ENCODE measurements at regions not wholly inside any gene's neighbourhood (a gene's known extent, or its start where the extent isn't known, plus 50 kb on each side); places are given as distances from the start of the nearest gene placed in this dataset.

DNA sequence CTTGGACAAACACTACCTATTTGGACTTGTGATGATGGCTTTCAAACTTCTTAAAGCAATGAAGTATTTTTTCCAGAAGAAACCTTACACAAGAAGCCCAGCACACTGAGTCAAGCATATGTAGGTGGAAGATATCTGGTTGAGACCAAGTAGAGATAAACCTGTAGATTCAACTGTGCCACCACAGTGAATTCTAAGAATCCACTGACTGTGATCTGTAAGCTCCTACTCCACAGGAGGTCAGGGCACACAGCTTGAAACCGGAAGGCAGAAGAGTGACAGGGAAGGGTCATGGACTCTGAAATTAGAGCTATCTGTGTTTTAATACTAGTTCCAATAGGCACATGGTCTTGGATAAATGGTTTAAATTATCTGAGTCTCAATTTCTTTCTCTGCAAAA is 404.5 kb downstream of the ETS1 start:
- no peaks in the 10 kb centered on the region for H3K9me3 ChIP-seq (ENCODE audit: control insufficient read depth in 1 of 2, low read length in 2 of 2)
- H3K27me3 ChIP-seq (ENCODE audit: low read depth, low read length): no peaks in the 10 kb centered on the region
- no peaks in the 10 kb centered on the region for H3K4me1 ChIP-seq (ENCODE audit: control insufficient read depth in 1 of 2, insufficient read depth in 2 of 2, low read length in 2 of 2)
- no peaks in the 10 kb centered on the region for H3K36me3 ChIP-seq (ENCODE audit: control insufficient read depth in 1 of 2, insufficient read depth in 2 of 2, low read length in 2 of 2)
- no peak overlapping the region for H3K27ac ChIP-seq (ENCODE audit: low read length)
- H3K4me3 ChIP-seq (ENCODE audit: low read depth in 1 of 2, low read length in 2 of 2): no peak overlapping the region

DNA sequence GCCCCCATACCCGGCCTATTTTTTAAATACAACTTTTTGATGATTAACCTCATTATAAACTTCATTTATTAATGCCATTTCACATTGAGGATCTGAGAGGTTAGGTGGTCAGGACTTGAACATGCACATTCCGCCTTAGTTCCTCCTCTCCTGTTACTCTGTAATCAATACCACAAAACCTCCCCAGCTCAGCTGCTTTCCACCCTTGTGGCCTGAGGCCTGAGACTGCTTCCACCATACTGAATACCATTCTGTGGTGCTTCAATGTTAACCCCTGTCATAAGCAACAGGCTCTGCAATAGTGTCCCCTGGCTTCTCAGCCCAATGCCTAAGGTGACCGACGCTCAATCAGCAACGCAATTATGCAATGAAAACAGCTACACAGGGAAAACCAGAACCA is 405.4 kb downstream of the ETS1 start:
- no peak overlapping the region for H3K4me3 ChIP-seq (ENCODE audit: low read depth in 1 of 2, low read length in 2 of 2)
- no peaks in the 10 kb centered on the region for H3K36me3 ChIP-seq (ENCODE audit: control insufficient read depth in 1 of 2, insufficient read depth in 2 of 2, low read length in 2 of 2)
- H3K27me3 ChIP-seq (ENCODE audit: low read depth, low read length): no peaks in the 10 kb centered on the region
- no peak overlapping the region for H3K27ac ChIP-seq (ENCODE audit: low read length)
- H3K9me3 ChIP-seq (ENCODE audit: control insufficient read depth in 1 of 2, low read length in 2 of 2): no peaks in the 10 kb centered on the region
- H3K4me1 ChIP-seq (ENCODE audit: control insufficient read depth in 1 of 2, insufficient read depth in 2 of 2, low read length in 2 of 2): no peaks in the 10 kb centered on the region

DNA sequence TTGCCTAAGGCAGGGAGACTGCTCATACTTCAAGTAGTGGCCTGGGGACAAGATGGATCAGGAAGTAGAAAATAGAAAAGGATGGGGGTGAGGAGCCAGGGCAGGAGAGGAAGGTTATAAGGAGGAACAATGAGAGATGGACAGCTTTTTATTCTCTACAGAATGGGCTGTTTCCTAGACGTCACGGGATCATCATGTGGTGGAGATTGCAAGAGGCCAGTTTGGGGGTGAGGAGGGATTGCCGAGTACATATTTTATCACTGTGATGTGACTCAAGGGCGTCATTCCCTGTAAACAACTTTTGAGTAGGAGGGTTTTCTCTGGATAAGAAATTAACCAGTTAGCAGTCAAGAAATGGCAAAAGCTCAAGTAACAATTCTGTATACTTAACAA is 406.3 kb downstream of the ETS1 start:
- Histone ChIP-seq H3K27ac (ENCODE audit: low read length) (no peak overlapping the region), H3K4me3 (ENCODE audit: low read depth in 1 of 2, low read length in 2 of 2) (no peak overlapping the region), H3K9me3 (ENCODE audit: control insufficient read depth in 1 of 2, low read length in 2 of 2) (no peaks in the 10 kb centered on the region), H3K4me1 (ENCODE audit: control insufficient read depth in 1 of 2, insufficient read depth in 2 of 2, low read length in 2 of 2) (no peaks in the 10 kb centered on the region), H3K27me3 (ENCODE audit: low read depth, low read length) (no peaks in the 10 kb centered on the region), H3K36me3 (ENCODE audit: control insufficient read depth in 1 of 2, insufficient read depth in 2 of 2, low read length in 2 of 2) (no peaks in the 10 kb centered on the region)

DNA sequence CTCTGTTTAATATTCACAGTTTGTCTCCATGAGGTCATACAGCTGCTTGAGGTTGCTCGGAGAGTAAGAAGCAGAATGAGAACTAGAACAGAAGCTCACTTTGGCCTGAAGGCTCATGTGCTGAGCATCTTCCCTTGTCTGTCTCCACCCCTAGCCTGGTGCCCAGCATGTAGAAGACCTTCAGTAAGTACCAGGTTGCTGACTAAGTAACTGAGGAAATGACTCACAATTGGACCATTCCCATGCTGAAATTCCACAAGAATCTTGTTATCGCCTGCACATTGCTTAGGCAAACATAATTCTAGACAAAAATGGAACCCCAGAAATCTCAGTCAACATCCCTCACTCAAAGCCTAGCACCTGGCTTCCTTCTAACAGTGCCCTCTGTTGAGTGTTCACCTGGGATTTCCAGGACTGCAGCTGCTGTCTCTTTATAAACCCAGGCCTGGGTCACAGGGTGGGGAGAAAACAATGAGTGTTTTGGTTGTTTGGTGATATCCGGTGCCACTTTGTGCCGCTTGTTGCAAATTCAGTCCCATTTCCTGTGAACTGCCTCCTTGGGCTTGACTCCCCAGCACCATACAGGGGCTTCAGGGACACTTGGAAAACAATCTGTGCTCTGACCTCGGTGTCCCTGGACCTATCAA is 406.8 kb downstream of the ETS1 start:
- H3K27ac ChIP-seq (ENCODE audit: low read length): no peak overlapping the region
- no peaks in the 10 kb centered on the region for H3K4me1 ChIP-seq (ENCODE audit: control insufficient read depth in 1 of 2, insufficient read depth in 2 of 2, low read length in 2 of 2)
- no peaks in the 10 kb centered on the region for H3K36me3 ChIP-seq (ENCODE audit: control insufficient read depth in 1 of 2, insufficient read depth in 2 of 2, low read length in 2 of 2)
- no peak overlapping the region for H3K4me3 ChIP-seq (ENCODE audit: low read depth in 1 of 2, low read length in 2 of 2)
- no peaks in the 10 kb centered on the region for H3K9me3 ChIP-seq (ENCODE audit: control insufficient read depth in 1 of 2, low read length in 2 of 2)
- no peaks in the 10 kb centered on the region for H3K27me3 ChIP-seq (ENCODE audit: low read depth, low read length)

DNA sequence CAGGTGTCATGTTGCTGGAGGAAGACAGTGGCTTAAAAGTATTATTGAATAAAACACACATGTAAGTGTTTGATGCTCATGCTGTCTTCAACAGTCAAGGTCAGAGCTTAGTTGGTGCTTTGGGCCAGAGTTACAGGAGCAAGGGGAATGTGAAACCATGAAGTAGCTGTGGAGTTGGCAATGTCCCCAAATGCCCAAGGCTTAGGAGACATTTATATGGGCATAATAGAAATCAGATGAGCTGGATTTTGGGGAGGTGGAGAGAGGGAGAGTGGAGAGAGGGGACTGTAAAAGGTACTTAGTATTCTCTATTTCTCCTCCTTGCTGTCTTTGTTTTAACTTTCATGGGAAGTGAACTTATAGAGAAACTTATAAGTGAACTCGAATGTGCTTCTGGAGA is 407.8 kb downstream of the ETS1 start:
- no peak overlapping the region for H3K4me3 ChIP-seq (ENCODE audit: low read depth in 1 of 2, low read length in 2 of 2)
- no peaks in the 10 kb centered on the region for H3K27me3 ChIP-seq (ENCODE audit: low read depth, low read length)
- no peaks in the 10 kb centered on the region for H3K4me1 ChIP-seq (ENCODE audit: control insufficient read depth in 1 of 2, insufficient read depth in 2 of 2, low read length in 2 of 2)
- H3K27ac ChIP-seq (ENCODE audit: low read length): no peak overlapping the region
- H3K9me3 ChIP-seq (ENCODE audit: control insufficient read depth in 1 of 2, low read length in 2 of 2): no peaks in the 10 kb centered on the region
- H3K36me3 ChIP-seq (ENCODE audit: control insufficient read depth in 1 of 2, insufficient read depth in 2 of 2, low read length in 2 of 2): no peaks in the 10 kb centered on the region

DNA sequence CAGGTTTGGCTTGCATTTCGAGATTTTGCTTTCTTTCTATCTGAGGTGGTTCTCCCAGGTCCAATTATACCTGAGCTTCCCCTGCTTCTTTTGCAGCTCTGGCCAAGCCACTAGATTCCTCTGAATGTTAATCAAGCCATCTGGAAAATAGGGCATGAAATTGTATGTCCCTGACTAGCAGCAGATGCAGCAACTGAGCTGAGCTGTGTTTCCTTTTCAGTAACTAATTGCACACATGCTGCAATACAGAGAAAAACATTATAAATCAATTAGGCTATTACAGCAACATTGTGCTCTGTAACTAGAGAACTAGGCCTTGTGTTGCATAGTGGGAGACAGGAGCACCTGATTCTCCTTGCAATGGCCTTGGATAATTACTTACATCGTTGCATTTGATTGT is 408.3 kb downstream of the ETS1 start:
- H3K27ac ChIP-seq (ENCODE audit: low read length): no peak overlapping the region
- no peaks in the 10 kb centered on the region for H3K27me3 ChIP-seq (ENCODE audit: low read depth, low read length)
- no peaks in the 10 kb centered on the region for H3K9me3 ChIP-seq (ENCODE audit: control insufficient read depth in 1 of 2, low read length in 2 of 2)
- no peaks in the 10 kb centered on the region for H3K4me1 ChIP-seq (ENCODE audit: control insufficient read depth in 1 of 2, insufficient read depth in 2 of 2, low read length in 2 of 2)
- H3K4me3 ChIP-seq (ENCODE audit: low read depth in 1 of 2, low read length in 2 of 2): no peak overlapping the region
- H3K36me3 ChIP-seq (ENCODE audit: control insufficient read depth in 1 of 2, insufficient read depth in 2 of 2, low read length in 2 of 2): no peaks in the 10 kb centered on the region

DNA sequence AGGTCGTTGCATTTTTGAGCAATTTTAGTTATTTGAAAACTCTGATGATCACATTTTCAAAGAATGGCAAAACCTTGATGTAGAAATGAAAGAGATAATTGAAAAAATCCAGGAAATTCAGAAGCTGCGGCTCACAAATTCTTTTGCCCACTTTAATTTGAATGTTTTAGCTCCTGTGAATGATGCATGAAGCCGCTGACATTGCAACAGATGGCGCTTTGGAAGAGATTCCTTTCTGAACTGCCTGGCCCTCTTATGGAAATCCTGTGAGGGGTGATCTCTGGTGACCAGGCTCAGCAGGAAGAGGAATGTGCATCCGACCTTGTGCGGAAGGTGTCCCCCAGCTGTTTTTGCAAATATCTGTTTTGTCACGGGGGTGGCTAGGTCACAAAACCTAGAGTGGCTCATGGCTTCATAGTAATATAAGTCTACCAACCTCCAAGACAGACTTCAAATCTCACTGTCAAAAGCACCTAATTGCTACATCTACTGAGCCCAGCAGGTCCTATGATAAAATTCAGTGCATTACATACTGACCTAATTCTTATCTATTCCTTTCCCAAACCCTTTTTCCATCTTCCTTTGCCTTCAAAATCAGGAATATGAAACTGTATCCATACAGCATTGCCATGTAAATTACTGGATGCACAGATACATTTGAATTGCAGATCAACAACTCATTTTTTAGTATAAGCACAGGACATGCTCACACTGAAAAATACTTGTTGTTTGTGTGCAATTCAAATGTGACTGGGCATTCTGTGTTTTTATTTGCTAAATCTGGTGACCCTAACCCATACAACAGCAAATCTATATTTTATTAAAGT is 412.7 kb downstream of the ETS1 start:
- Histone ChIP-seq H3K27me3 (ENCODE audit: low read depth, low read length) (no peaks in the 10 kb centered on the region), H3K36me3 (ENCODE audit: control insufficient read depth in 1 of 2, insufficient read depth in 2 of 2, low read length in 2 of 2) (no peaks in the 10 kb centered on the region), H3K9me3 (ENCODE audit: control insufficient read depth in 1 of 2, low read length in 2 of 2) (no peaks in the 10 kb centered on the region), H3K27ac (ENCODE audit: low read length) (no peak overlapping the region), H3K4me3 (ENCODE audit: low read depth in 1 of 2, low read length in 2 of 2) (no peak overlapping the region), H3K4me1 (ENCODE audit: control insufficient read depth in 1 of 2, insufficient read depth in 2 of 2, low read length in 2 of 2) (no peaks in the 10 kb centered on the region)

DNA sequence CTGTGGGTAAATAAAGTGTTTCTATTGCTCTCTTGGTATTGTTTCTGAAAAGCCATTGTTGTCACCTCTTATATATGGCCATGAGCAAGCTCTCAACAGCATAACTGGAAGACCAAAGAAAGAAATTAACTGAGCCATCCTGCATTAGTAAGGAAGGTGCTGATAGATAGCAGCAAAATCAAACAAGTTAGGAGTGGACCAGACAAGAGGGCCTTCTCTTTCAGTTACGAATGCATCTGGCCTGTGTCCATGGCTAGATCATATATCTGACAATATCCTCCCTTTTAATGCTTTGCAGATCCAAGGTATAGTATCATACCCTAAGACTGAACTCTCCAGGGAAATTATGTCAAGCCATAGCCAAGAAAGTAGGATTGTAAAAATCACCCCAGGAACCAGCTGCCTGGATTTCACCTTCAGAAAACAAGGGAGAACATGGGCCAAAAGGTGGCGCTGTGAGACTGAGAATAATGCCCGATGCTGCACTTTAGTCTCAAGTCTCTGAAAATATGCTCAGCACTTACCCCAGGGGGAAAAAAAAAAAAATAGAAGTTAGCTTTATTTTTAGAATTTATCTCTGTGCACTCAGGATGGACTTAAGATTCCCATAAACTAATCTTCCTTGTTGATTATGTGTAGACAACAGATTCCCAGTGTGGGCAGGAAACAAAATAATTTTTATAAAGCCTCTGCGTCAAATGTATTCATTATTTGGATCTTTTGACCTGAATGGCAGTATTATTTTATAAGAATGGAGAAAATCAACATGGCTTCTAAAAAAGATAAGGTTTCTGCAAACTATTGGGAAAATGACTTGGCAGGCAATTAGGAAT is 415.1 kb downstream of the ETS1 start:
- Histone ChIP-seq H3K9me3 (ENCODE audit: control insufficient read depth in 1 of 2, low read length in 2 of 2) (no peaks in the 10 kb centered on the region), H3K27ac (ENCODE audit: low read length) (no peak overlapping the region), H3K36me3 (ENCODE audit: control insufficient read depth in 1 of 2, insufficient read depth in 2 of 2, low read length in 2 of 2) (no peaks in the 10 kb centered on the region), H3K4me3 (ENCODE audit: low read depth in 1 of 2, low read length in 2 of 2) (no peak overlapping the region), H3K27me3 (ENCODE audit: low read depth, low read length) (no peaks in the 10 kb centered on the region), H3K4me1 (ENCODE audit: control insufficient read depth in 1 of 2, insufficient read depth in 2 of 2, low read length in 2 of 2) (no peaks in the 10 kb centered on the region)

DNA sequence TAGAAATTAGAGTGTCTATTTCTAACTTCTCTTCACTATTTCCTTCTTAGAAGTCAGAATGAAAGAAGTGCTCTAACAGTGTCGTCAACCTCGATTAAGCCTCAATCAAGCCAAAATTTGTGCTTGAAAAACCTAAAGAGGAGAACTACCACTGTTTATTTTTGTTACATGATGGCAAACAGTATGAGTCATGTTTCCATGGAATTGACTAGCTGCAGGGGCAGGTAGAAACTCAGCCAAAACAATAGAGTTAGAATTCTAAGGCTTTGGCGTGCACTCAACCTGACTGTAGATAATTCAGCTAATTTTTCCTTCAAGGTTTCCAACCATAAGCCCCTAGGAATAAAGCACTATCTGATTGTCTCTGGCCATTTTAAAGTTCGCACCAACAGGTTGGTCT is 415.9 kb downstream of the ETS1 start:
- Histone ChIP-seq H3K4me3 (ENCODE audit: low read depth in 1 of 2, low read length in 2 of 2) (no peak overlapping the region), H3K36me3 (ENCODE audit: control insufficient read depth in 1 of 2, insufficient read depth in 2 of 2, low read length in 2 of 2) (no peaks in the 10 kb centered on the region), H3K27me3 (ENCODE audit: low read depth, low read length) (no peaks in the 10 kb centered on the region), H3K9me3 (ENCODE audit: control insufficient read depth in 1 of 2, low read length in 2 of 2) (no peaks in the 10 kb centered on the region), H3K4me1 (ENCODE audit: control insufficient read depth in 1 of 2, insufficient read depth in 2 of 2, low read length in 2 of 2) (no peaks in the 10 kb centered on the region), H3K27ac (ENCODE audit: low read length) (no peak overlapping the region)

DNA sequence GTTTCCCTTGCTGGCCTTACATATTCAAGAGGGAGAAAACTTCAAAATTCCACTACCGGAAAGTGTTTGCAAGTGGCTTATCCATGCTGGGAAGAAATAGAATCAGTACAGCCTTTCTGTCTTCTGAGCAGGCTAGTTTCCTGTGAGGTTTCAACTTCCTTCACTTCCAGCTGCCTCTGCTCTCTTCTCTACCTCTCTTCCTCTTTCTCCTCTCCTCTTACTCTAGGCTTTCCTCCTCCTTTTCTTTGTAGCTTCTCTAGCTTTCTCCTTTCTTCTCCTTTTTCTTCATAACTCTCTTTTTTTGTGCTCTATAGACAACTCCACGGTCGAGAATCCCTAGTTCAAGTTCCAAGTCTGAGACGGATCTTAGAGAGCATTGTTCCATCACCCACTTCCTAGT is 421.8 kb downstream of the ETS1 start:
- no peak overlapping the region for H3K27ac ChIP-seq (ENCODE audit: low read length)
- no peaks in the 10 kb centered on the region for H3K27me3 ChIP-seq (ENCODE audit: low read depth, low read length)
- H3K4me3 ChIP-seq (ENCODE audit: low read depth in 1 of 2, low read length in 2 of 2): no peak overlapping the region
- H3K4me1 ChIP-seq (ENCODE audit: control insufficient read depth in 1 of 2, insufficient read depth in 2 of 2, low read length in 2 of 2): no peaks in the 10 kb centered on the region
- H3K9me3 ChIP-seq (ENCODE audit: control insufficient read depth in 1 of 2, low read length in 2 of 2): no peaks in the 10 kb centered on the region
- H3K36me3 ChIP-seq (ENCODE audit: control insufficient read depth in 1 of 2, insufficient read depth in 2 of 2, low read length in 2 of 2): no peaks in the 10 kb centered on the region

DNA sequence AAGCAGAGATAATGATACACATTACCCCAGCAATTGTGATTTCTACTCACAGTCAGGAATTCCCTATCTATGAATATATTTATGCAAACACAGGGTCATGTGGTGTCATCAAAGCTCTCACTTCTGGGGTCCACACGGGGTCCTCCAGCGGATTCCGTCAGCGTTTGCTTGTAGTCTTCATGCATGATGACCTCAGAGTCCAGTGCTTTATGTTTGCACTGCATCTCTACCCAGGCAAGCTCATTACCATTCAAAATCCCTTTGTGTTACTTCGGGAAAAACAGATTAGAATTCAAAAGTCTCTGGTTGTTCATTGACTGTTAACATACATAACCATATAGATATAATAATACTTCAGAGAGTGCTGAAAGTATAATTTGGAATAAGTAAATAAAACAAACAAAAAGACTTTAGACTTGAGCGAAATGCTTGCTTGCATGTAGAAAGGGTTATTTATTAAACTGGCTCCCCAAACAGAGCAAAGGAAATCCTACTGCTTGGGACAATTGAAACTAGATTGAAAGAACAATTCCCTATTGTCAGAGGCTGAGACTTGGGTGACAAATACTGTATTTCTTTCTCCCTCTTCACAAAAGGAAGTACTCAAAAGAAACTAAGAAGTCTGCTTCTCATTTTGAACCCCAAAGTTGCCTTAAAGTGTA is 423.1 kb downstream of the ETS1 start:
- Histone ChIP-seq H3K4me1 (ENCODE audit: control insufficient read depth in 1 of 2, insufficient read depth in 2 of 2, low read length in 2 of 2) (no peaks in the 10 kb centered on the region), H3K27ac (ENCODE audit: low read length) (no peak overlapping the region), H3K27me3 (ENCODE audit: low read depth, low read length) (no peaks in the 10 kb centered on the region), H3K9me3 (ENCODE audit: control insufficient read depth in 1 of 2, low read length in 2 of 2) (no peaks in the 10 kb centered on the region), H3K36me3 (ENCODE audit: control insufficient read depth in 1 of 2, insufficient read depth in 2 of 2, low read length in 2 of 2) (no peaks in the 10 kb centered on the region), H3K4me3 (ENCODE audit: low read depth in 1 of 2, low read length in 2 of 2) (no peak overlapping the region)
